ENCODE measurements at regions not wholly inside any gene's neighbourhood (a gene's known extent, or its start where the extent isn't known, plus 50 kb on each side); places are given as distances from the start of the nearest gene placed in this dataset.

- TF ChIP-seq, protein P1, sequence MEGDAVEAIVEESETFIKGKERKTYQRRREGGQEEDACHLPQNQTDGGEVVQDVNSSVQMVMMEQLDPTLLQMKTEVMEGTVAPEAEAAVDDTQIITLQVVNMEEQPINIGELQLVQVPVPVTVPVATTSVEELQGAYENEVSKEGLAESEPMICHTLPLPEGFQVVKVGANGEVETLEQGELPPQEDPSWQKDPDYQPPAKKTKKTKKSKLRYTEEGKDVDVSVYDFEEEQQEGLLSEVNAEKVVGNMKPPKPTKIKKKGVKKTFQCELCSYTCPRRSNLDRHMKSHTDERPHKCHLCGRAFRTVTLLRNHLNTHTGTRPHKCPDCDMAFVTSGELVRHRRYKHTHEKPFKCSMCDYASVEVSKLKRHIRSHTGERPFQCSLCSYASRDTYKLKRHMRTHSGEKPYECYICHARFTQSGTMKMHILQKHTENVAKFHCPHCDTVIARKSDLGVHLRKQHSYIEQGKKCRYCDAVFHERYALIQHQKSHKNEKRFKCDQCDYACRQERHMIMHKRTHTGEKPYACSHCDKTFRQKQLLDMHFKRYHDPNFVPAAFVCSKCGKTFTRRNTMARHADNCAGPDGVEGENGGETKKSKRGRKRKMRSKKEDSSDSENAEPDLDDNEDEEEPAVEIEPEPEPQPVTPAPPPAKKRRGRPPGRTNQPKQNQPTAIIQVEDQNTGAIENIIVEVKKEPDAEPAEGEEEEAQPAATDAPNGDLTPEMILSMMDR (IDR thresholded peaks at IDR 0.05) = no peak
- TF ChIP-seq POLR2A (IDR thresholded peaks at IDR 0.05; ENCODE audit: low read depth) (no peak), POLR2AphosphoS5 (IDR thresholded peaks at IDR 0.05) (no peak)
Observed at GRCh38 chr14:98940693-98941437, 331.1 kb downstream of the BCL11B start.
